ENCODE measurements at regions not wholly inside any gene's neighbourhood (a gene's known extent, or its start where the extent isn't known, plus 50 kb on each side); places are given as distances from the start of the nearest gene placed in this dataset.

GRCh38 chr3:177431525-177432176 is 234.4 kb upstream of the TBL1XR1 start:
- no peak for DNase-seq (ENCODE audit: low read depth in 2 of 2)

DNA sequence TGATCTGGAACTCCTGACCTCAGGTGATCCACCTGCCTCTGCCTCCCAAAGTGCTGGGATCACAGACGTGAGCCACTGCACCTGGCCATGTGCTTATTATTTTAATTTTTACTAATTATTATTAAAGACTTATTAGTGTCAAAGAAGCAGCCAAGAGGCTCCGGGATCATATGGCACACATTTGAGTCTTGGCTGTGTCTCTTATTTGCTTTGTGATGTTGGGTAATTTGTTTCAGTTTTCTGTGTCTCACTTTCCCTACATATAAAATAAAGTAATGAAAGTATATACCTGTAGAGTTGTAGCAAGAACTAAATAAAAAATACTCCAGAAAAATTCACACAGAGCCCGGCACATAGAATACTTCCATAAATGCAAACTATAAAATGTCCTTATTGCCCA is 238.0 kb upstream of the TBL1XR1 start:
- no peak for DNase-seq (ENCODE audit: low read depth in 2 of 2)

DNA sequence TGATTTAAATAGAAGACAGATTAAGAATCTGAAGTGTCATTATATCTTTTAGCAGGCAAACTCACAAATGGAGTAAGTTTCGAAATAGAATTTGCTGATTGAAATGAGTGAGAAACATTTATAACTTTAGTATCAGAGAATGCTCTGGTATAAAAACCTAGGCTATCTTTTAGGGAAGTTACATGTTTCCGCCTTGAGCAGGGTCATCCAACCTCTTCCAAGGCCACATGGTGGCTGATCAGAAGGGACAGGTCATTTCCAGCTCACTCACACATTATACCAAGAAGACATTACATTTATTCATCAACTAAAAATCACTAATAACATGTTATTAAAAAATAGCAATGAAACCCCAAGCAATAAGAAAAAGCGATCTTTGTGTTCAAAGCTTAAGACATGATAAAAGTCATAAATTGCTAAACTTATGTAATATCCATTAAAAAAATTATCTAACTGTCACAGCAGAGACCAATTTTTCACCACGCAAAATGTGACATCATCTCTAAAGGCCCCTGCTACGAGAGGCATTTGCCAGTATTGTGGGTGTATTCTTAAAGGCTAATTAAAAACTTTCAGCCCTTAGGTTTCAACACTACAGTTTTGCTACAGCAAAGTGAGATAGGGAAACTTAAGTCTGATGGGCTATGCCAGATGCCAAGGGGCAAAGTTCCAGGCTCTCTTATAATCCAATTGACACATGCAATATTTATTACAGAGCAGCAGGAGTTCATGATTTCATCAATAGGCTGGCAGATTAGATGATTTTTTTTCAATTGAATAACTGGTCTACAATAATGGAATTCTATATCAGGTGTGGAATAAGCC is 240.4 kb upstream of the TBL1XR1 start:
- no peak for DNase-seq (ENCODE audit: low read depth in 2 of 2)

DNA sequence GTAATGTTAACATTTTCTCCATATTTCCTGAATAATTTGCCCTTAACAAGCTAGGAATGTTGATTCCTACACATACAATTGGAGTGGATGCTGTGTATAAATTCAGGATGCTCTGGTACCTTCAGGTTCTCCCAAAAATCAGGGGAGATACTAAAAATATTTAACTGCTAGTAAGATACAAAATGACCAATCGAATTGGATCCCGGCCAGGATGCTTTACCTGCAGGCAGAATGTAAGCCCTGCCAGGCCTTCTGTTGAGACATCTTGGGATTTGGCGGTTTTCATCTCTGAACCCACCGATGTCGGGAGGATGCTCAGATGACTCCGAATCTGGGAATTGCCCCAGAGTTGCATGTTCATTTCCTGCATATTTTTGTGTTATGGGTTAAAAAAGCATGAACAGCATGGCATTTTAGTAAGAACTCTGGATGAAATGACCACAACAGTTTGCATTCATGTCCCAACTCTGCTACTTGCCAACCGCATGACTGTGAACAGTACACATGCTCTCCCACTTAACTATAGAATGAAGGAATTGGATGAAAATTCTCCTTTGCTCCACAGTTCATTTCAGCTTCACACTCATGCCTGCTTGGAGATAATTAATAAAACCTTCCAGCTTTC is 241.4 kb upstream of the TBL1XR1 start:
- no peak for DNase-seq (ENCODE audit: low read depth in 2 of 2)

GRCh38 chr3:177439694-177440269 is 242.5 kb upstream of the TBL1XR1 start:
- no peak for DNase-seq (ENCODE audit: low read depth in 2 of 2)

DNA sequence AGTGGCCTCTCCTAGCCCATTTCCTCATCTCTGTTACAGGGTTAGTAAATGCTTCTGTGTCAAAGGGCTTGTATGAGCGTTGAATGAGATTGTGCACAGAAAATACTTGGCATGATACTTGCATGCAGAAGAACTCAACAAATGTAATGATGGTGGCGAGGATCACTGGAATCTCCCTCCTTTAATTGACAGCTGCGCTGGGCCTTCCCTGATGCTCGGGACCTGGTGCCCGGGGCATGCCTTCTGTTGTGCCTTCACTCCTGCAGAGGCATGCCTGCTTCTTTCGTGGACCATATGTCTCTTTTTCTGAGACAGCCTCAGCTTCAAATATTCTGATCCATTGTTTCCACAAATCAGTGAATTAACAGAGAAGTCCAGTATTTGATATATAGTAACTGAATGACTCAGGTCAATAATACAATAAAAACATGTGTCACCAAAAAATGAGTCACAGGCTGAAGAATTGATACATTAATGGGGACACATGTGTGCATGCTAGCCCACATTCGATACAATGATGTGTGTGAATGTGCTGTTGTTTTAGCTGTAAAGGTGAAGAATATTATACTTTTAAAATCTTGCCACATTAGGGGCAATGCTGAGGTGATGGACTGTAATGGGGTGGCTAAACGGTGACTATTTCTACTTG is 243.3 kb upstream of the TBL1XR1 start:
- DNase-seq (ENCODE audit: low read depth in 2 of 2): no peak

- no peak for DNase-seq (ENCODE audit: low read depth in 2 of 2)
Measured at GRCh38 chr3:177441276-177441812, 244.1 kb upstream of the TBL1XR1 start.

DNA sequence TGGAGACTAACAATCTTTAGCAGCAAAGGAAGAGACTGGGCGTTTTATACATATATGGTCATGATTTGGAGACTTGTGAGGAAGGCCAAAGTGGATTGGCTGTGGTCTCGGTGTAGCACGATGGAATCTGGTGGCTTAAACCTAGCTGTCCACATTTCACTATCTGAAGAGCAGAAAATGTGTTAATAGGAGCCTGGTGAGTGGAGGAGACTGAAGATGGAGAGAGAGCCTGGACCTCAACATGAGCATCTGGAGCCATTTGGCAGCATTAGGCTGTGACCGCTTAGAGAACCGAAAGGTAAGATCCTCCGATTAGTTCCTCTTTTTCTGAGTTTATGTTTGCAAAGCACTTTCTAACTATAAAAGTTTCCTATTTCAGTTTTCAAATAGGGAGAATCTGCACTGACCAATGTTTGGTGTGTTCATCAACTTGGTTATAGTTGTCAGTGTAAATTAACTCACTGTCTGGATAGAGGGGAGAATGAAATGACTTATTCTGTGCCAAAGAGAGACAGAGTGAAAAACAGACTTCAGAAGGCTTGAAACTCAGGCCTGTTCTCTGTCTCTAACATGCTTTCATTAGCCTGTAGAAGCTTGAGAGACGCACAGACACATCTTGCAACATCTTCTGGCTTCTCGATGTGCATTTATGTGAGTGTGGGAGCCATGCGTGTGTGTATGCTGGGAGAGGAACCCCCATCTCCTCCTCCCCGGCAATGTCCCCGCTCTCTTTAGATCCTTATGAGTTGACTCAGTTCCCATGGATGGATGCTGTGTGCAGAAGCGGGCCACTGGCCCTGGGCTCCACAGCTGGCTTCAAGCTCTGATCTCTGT is 244.7 kb upstream of the TBL1XR1 start:
- DNase-seq (ENCODE audit: low read depth in 2 of 2): no peak

GRCh38 chr3:177443469-177443868 is 246.2 kb upstream of the TBL1XR1 start:
- DNase-seq (ENCODE audit: low read depth in 2 of 2): no peak

- no peak for DNase-seq (ENCODE audit: low read depth in 2 of 2)
Measured at GRCh38 chr3:177444696-177445095, 247.4 kb upstream of the TBL1XR1 start.

GRCh38 chr3:177445549-177445948 is 248.3 kb upstream of the TBL1XR1 start:
- DNase-seq (ENCODE audit: low read depth in 2 of 2): no peak

DNA sequence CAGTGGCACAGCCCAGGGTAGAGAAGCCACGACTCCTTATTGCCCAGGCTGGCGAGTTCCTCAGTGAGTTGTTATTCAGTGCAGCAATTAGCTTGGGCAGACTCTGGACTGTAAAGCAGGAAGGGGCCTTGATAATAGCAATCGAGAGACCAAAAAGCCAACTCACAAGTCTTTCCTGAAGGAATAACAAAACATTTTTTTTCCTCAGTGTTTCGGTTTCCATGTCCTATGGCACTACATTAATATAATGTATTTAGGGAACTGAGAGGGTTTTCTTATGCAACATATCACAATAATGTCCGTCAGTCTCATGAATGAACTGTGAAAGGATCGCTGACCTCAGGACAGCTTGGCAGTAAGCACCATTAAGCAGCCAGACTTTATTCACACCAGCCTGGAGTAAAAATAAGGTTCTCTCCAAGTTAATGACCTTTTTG is 248.9 kb upstream of the TBL1XR1 start:
- DNase-seq (ENCODE audit: low read depth in 2 of 2): no peak

GRCh38 chr3:177447938-177448337 is 250.7 kb upstream of the TBL1XR1 start:
- no peak for DNase-seq (ENCODE audit: low read depth in 2 of 2)

GRCh38 chr3:177448987-177449359 is 251.7 kb upstream of the TBL1XR1 start:
- DNase-seq (ENCODE audit: low read depth in 2 of 2): no peak

- DNase-seq (ENCODE audit: low read depth in 2 of 2): no peak
Measured at GRCh38 chr3:177449360-177450006, 252.2 kb upstream of the TBL1XR1 start.

GRCh38 chr3:177451301-177451750 is 254.0 kb upstream of the TBL1XR1 start:
- DNase-seq (ENCODE audit: low read depth in 2 of 2): no peak

DNA sequence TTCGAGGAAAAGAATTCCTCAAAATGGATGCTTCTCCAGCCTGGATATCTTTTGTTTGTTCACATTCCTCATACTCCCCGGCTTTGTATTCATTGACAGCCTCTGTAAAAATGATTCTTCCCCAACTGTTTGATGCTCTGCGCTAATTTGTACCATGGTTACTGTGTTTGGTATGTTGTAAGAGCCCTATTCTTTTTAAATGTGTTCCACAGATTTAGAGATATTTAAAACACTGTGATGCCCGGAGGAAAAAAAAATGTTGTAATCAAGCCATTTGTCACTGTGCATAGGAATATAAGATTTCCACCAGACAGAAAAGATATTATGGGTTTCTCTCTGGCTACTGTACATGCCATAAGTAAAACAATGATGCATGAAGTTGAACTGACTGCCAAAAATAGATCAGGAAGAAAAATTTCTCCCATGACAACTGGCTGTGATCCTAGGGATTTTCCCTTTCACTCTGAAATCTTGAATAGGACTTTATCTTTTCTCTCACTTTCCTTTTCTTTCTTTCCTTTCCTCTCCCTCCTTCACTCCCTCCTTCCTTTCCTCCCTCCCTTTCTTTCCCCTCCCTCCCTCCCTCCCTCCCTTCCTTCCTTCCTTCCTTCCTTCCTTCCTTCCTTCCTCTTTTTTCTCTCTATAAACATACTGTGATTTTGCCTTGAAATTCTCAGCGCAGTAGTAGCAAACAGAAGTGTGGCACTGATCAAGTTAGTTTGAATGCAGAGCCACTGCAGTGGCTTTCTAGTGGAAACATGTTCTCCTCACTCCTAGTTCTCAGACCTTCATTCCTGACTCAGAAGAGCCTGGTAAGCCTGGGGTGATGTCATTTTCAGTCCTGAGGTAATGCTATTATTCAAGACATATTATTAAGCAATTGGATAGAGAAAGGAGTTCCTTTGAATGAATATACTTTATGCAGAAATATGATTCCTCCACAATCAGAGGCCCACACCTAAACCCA is 254.9 kb upstream of the TBL1XR1 start:
- no peak for DNase-seq (ENCODE audit: low read depth in 2 of 2)

DNA sequence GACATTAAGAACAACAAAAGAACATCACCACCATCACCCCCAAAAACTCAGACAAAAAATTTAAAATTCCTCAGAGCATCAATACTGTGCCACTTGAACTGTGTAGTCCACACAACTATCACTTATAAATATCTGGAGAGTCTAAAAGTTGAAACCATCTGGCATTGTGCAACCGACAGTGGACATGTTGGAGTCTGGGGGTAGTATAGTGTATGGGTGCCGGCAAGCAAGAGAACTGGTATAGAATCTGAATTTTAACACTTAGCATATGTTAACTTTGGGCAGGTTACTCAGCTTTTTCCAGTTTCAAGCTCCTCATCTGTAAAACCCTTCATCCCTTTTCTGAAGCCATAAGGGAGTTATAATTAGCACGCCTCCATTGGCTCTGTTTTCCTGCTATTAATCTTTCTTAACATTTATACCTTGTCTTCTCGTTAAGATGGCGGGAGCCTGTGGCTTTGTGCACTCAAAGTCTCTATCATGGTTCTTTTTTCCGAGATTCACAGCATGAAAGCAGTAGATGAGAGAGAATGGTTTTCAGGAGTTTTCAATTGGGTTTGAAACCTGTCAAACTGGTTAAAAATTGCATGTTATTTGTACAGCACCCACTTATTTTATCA is 255.7 kb upstream of the TBL1XR1 start:
- DNase-seq (ENCODE audit: low read depth in 2 of 2): no peak

GRCh38 chr3:177453451-177453844 is 256.2 kb upstream of the TBL1XR1 start:
- DNase-seq (ENCODE audit: low read depth in 2 of 2): no peak

Measured in stimulated activated CD4-positive, alpha-beta T cell treated with anti-CD3 and anti-CD28 coated beads, Interleukin-1b, Interleukin-23, amount 100 ng/mL, for 1 hour (primary cell).